ENCODE measurements at regions not wholly inside any gene's neighbourhood (a gene's known extent, or its start where the extent isn't known, plus 50 kb on each side); places are given as distances from the start of the nearest gene placed in this dataset.

- TF ChIP-seq CHD7 (IDR thresholded peaks at IDR 0.05; ENCODE audit: insufficient replicate concordance, low read length), result no peak
- TF ChIP-seq POU5F1 (IDR thresholded peaks at IDR 0.05; ENCODE audit: low read depth, low read length), result no peak
- no peak for TF ChIP-seq E2F6 (IDR thresholded peaks at IDR 0.05)
- TF ChIP-seq SP4 (IDR thresholded peaks at IDR 0.05; ENCODE audit: low read length), result no peak
- no peak for TF ChIP-seq ZNF274 (IDR thresholded peaks at IDR 0.05; ENCODE audit: borderline replicate concordance, extremely low read depth, low read length)
- TF ChIP-seq TAF1 (IDR thresholded peaks at IDR 0.05; ENCODE audit: low read depth, low read length), result no peak
- TF ChIP-seq RFX5 (IDR thresholded peaks at IDR 0.05; ENCODE audit: borderline replicate concordance, low read depth, low read length), result no peak
- TF ChIP-seq CTCF (IDR thresholded peaks at IDR 0.05; ENCODE audit: control extremely low read depth in 1 of 3, insufficient read depth in 1 of 3, low read depth in 1 of 3, low read length in 3 of 3), result no peak
- TF ChIP-seq JUND (IDR thresholded peaks at IDR 0.05; ENCODE audit: low read length), result no peak
- TF ChIP-seq CBX5 (IDR thresholded peaks at IDR 0.05; ENCODE audit: low read depth, low read length), result no peak
These were observed 60.8 kb upstream of the TBXT start (continued) for GRCh38 chr6:166228425-166228824.
